GM19452 (cell line): ENCODE measurements at regions not wholly inside any gene's neighbourhood (a gene's known extent, or its start where the extent isn't known, plus 50 kb on each side); places are given as distances from the start of the nearest gene placed in this dataset.

ENCODE experiments used
- ATAC-seq: cut with Tn5 transposase; IDR thresholded peaks from one replicate; pipeline ENCODE4 v1.9.1; 2021; ENCODE audit not compliant: unreplicated experiment

DNA sequence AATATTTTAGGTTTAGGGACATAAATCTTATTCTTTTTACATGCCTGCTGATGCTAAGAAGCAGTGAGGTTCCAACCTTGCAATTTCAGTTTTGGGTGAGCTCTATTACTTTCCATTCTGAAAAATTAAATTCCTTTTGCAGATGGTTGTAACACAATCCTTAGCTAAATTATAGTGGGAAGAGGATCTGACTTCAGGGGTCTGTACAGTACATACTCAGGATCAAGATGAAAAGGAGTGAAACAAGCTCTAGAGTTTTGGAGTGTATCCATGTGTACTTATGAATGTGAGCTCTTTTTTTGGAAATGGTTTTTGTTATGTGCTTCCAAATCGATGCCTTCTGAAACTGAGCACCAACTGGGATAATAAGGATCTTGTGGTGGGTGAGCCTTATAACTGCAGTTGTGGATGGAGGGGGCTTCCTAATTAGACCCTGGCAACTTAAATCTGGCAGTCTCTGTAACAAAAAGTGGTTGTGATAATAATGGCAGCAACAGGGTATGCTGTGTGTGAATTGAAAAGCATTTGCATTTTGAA is 218.8 kb upstream of the MAP3K7 start:
- ATAC-seq: no peak

DNA sequence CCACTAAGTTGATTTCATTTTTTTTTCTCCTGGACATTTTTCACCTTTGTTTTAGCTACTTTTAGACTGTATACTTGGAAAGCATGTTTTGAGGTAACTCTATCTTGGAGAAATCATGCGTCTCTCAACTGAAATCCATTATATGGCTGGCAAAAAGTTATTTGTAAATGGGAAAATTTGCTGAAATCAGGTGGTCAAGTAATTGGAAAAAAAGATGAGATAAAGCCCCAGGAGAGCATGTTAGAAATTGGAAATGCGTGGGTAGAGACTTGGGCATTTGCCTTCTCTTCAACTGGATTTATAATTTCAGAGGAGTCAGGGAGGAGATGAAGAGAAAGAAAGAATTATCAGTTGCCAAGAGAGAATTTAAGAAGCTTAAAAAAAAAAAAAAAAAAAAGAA is 217.1 kb upstream of the MAP3K7 start:
- ATAC-seq: no peak

- no peak for ATAC-seq
These were observed 208.2 kb upstream of the MAP3K7 start for GRCh38 chr6:90795078-90795477.

- ATAC-seq: no peak
These were observed 206.9 kb upstream of the MAP3K7 start for GRCh38 chr6:90793771-90794170.

- ATAC-seq: no peak
These were observed 203.8 kb upstream of the MAP3K7 start for GRCh38 chr6:90790696-90791095.

DNA sequence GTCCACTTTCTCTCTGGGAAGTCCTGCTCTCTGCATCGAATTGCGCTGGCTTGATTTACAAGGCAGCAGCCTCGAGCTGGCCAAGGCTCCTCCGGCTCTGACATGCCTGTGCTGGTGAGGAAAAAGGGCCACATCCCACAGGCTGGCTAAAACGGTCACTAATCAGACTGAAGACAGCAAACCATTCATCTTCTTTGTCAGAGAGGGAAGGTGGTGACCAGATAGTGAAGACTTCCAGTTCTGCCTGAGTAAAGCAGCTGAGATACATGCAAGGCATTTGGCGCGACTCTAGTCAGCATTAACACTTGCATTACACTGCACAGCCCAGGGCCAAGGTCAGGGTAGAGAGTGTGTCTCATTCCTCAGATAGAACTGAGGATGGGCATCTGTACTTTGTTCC is 203.2 kb upstream of the MAP3K7 start:
- no peak for ATAC-seq

DNA sequence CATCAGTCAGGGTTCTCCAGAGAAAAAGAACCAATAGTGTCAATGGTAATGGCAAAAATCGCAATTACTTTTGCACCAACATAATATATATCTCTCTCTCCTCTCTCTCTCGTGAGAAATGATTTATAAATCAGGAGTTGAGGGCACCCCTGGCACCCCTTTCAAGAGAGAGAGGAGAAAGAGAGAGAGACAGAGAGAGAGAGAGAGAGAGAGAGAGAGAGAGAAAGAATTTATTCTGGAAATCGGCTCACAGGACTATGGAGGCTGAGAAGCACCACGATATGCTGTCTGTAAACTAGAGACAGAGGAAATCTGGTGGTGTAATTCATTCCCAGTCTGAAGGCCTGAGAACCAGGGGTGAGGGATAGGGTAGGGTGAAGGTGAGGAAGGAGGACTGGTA is 201.9 kb upstream of the MAP3K7 start:
- ATAC-seq: no peak

DNA sequence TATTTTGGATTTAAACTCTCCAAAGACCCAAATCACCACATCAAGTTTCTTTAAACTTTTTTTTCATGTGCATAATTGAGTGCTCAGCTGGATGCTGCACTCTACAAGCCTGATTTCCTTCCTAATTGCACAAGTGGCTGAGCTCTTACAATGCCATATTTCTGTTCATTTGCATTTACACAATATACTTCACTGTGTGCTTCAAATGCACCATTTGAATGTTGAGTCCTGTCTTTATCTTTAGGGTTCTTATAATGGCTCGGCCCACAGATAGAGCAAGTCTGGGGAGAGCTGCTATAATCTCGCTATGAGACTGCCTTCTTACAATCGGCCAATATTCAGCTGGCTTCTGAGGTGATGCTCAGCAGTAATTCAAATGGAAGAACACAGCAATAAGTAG is 200.6 kb upstream of the MAP3K7 start:
- ATAC-seq: no peak

DNA sequence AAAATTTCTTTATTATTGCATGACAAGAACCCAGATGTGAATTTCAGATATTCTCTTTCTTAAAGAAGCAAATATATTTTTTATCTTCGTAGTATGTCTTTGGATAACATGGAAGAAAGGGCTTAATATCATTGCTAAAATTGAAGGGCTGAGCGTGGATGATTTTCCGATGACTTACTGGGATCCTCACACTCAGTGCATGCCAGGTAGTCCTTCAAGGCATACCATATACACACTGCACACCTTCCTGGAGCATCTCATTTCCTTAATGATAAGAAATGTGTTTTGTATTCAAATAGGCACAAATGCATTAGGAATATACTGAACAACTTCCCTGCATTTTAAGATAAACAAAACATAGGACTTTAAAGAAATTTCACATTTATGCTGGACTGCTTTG is 193.9 kb upstream of the MAP3K7 start:
- ATAC-seq: no peak

DNA sequence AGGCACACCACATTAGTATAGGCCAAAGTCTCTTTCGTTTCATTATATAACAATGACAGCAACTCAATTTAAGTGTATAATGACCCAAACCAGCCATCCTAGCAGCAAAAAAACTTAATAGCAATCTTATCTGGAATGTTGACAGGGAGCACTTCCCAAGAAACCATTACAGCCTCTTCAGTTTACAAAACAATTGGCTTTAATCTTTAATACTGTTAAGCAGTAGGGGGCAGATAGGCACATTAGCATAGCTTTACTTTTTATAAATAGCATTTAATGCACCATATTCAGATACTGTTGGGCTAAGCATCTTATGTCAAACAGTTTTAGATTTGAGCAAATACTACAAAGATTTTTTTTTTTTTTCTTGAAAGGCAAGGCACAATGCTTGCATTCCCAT is 193.3 kb upstream of the MAP3K7 start:
- no peak for ATAC-seq

- ATAC-seq: no peak
These were observed 191.7 kb upstream of the MAP3K7 start for GRCh38 chr6:90778417-90779203.

DNA sequence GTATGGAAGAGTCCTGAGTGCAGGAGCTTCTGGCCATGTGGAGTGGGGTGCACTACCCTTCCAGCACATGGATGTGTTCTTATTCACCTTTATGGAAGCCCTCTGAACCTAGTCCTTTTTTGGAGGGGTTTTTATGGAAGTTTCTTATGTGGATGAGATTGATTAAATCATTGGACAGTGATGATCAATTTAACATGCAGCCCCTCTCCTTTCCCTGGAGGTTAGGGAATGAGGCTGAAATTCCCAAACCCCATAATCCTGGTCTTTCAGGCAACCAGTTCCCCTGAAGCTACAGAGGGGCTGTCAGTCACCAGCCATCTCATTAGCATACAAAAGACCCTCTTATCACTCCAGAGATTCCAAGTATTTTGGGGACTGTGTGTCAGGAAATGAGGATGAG is 183.9 kb upstream of the MAP3K7 start:
- ATAC-seq: no peak

DNA sequence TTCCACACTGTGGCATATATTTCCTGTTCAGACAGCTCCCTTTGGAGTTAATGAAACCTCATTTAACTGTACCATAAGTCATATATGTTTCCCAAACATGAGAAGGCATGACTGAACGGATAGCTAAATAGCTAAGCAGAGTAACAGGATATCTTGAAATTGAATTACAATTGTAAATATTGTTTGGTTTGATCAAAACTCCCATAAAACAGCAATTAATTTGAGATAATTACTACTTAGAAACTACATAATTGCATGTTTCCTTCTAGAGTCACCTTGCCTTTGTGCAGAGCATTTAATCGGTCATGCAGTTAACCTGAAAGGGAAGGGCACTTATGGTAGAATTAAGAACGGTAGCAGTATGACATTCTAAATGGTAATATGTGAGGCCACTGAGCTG is 179.0 kb upstream of the MAP3K7 start:
- no peak for ATAC-seq

DNA sequence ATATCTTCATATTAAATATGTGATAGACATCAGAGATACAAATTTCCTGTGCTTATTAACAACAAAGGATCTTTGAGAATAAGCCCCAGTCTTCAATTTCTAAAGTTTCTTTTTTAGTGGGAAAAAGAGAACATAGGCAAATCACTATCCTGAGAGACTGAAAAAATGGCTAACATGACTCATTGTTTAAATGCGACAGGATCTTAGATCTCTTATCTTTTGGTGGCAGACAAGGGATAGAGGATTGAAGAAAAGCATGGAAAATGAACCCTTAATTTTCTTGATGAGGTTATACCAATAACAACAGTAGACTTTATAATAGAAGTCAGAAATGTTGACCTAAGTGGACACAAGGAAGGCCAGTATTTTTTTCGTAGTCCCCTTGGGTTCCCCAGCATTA is 178.6 kb upstream of the MAP3K7 start:
- ATAC-seq: no peak

DNA sequence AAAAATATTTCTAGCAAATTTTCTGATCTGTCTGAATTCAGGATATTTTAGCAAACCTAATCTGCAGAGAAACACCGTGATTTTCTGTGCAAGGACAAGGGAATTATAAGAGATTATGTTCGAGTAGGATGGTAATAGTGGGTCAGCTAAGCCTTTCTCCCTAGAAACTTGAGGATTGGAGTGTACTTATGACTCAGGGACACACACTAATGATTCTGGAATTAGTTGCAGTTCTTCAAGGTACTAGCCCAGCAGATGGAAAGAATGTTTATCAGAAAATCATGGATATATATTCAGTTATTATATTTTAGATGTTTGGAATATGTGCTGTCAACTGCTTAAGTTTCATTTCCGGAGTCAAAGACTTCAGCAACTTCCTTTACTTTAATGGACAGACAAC is 177.1 kb upstream of the MAP3K7 start:
- ATAC-seq: no peak

- no peak for ATAC-seq
These were observed 172.8 kb upstream of the MAP3K7 start for GRCh38 chr6:90759664-90760063.

- no peak for ATAC-seq
These were observed 171.9 kb upstream of the MAP3K7 start for GRCh38 chr6:90758741-90759140.

- no peak for ATAC-seq
These were observed 167.2 kb upstream of the MAP3K7 start for GRCh38 chr6:90753820-90754643.

- ATAC-seq: no peak
These were observed 152.9 kb upstream of the MAP3K7 start for GRCh38 chr6:90739802-90740201.

DNA sequence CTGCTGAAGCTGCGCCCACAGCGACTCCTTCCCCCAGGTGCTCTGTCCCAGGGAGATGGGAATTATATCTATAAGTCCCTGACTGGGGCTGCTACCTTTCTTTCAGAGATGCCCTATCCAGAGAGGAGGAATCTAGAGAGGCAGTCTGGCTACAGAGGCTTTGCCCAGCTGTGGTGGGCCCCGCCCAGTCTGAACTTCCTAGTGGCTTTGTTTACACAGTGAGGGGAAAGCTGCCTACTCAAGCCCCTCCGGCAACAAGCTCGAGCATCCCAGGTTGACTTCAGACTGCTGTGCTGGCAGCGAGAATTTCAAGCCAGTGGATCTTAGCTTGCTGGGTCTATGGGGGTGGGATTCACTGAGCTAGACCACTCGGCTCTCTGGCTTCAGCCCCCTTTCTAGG is 152.5 kb upstream of the MAP3K7 start:
- no peak for ATAC-seq

- ATAC-seq: peak; percentile 89
These were observed 143.3 kb upstream of the MAP3K7 start for GRCh38 chr6:90730151-90730673.

GRCh38 chr6:90729057-90729456 is 142.2 kb upstream of the MAP3K7 start:
- ATAC-seq: no peak
